ENCODE measurements at regions not wholly inside any gene's neighbourhood (a gene's known extent, or its start where the extent isn't known, plus 50 kb on each side); places are given as distances from the start of the nearest gene placed in this dataset.
A peak's percentile ranks its signal among the peaks of the same experiment; 100 is the strongest.

DNA sequence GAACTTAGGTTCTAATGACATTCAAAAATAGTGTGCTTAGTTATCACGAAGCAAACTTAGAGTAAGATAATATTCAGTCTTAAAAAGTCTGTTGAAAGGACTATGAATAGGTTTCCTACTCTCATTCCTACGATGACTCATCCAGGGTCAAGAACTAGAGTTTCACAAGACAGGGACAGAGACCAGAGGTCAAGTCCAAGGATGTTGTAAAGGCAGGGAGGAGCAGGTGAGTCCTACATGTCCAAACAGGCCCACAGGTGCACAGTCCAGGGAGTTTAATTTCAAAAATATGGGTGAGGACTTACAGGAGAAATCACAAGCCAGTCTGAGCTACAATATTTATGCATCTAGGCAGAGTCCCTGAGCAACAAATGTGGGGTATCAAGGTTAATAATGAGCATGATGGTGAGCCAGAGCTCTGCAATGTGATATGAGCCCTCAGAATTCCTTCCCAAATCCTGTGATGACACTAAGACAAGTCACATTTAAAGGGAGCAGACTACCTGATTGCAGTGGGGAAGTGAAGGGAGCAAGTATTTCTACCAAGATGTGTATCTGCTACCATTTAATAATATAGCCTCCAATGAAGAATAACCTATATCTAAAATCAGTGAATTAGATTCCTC, 100.0 kb upstream of the NRIP1 start (continued):
- no peak for TF ChIP-seq HIC2 (CRISPR knock-in tag; IDR thresholded peaks at IDR 0.05; ENCODE audit: low read depth)
- TF ChIP-seq SOX6 (IDR thresholded peaks at IDR 0.05): no peak
- TF ChIP-seq SOX6 (CRISPR knock-in tag; IDR thresholded peaks at IDR 0.05): peak; percentile 69; the same call in 1 of the 2 replicates
- TF ChIP-seq CREM (IDR thresholded peaks at IDR 0.05): peak; percentile 54; the same call in 1 of the 2 replicates
- TF ChIP-seq CREM (CRISPR knock-in tag; IDR thresholded peaks at IDR 0.05): no peak
- TF ChIP-seq ZNF547 (CRISPR knock-in tag; IDR thresholded peaks at IDR 0.05): no peak
- no peak for TF ChIP-seq MED13 (CRISPR knock-in tag; IDR thresholded peaks at IDR 0.05)
- no peak for TF ChIP-seq ZNF362 (CRISPR knock-in tag; IDR thresholded peaks at IDR 0.05; ENCODE audit: borderline replicate concordance)
- no peak for TF ChIP-seq ZFP36 (IDR thresholded peaks at IDR 0.05; ENCODE audit: borderline replicate concordance, low read depth, low read length, partially characterized antibody)
- peak; percentile 59; the same call in 1 of the 2 replicates for TF ChIP-seq ZNF12 (CRISPR knock-in tag; IDR thresholded peaks at IDR 0.05)
- TF ChIP-seq, protein P1, sequence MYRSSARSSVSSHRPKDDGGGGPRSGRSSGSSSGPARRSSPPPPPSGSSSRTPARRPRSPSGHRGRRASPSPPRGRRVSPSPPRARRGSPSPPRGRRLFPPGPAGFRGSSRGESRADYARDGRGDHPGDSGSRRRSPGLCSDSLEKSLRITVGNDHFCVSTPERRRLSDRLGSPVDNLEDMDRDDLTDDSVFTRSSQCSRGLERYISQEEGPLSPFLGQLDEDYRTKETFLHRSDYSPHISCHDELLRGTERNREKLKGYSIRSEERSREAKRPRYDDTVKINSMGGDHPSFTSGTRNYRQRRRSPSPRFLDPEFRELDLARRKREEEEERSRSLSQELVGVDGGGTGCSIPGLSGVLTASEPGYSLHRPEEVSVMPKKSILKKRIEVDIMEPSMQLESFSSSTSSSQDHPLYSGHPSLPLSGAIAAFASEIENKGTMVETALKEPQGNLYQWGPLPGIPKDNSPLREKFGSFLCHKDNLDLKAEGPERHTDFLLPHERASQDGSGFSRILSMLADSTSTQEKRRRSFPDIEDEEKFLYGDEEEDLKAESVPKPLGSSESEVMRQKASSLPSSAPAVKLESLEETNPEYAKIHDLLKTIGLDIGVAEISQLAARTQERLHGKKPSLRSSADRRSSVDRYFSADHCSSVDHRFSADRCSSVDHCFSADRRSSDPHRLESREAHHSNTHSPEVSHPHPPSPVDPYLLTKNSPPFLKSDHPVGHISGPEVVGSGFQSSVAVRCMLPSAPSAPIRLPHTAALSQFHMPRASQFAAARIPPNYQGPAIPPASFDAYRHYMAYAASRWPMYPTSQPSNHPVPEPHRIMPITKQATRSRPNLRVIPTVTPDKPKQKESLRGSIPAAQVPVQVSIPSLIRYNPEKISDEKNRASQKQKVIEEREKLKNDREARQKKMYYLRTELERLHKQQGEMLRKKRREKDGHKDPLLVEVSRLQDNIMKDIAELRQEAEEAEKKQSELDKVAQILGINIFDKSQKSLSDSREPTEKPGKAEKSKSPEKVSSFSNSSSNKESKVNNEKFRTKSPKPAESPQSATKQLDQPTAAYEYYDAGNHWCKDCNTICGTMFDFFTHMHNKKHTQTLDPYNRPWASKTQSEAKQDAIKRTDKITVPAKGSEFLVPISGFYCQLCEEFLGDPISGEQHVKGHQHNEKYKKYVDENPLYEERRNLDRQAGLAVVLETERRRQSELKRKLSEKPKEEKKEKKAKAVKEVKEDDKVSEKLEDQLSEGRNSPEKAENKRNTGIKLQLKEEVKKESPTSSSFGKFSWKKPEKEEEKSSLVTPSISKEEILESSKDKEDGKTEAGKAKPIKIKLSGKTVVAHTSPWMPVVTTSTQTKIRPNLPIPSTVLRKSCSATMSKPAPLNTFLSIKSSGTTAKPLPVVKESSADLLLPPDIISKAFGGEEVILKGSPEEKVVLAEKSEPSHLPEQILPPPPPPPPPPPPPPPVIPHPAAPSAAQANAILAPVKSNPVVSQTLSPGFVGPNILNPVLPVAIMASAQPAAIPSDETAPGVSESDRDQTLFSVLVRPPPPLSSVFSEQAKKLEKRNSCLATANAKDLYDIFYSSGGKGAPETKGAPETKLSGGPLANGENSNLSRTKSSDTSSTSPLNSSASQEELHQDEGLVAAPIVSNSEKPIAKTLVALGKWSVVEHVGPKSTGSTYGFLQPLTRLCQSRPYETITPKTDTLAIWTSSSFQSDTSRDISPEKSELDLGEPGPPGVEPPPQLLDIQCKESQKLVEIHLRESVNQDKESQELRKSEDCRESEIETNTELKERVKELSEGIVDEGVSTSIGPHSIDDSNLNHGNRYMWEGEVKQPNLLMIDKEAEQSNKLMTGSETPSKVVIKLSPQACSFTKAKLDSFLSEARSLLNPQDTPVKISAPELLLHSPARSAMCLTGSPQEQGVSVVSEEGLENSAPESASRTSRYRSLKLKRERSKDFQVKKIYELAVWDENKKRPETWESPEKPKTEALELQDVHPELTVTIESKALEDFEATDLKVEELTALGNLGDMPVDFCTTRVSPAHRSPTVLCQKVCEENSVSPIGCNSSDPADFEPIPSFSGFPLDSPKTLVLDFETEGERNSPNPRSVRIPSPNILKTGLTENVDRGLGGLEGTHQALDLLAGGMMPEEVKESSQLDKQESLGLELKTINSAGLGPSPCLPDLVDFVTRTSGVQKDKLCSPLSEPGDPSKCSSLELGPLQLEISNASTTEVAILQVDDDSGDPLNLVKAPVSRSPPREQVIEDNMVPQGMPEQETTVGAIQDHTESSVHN (CRISPR knock-in tag; IDR thresholded peaks at IDR 0.05): no peak
- no peak for TF ChIP-seq NFYC (CRISPR knock-in tag; IDR thresholded peaks at IDR 0.05)
- peak; percentile 89 for TF ChIP-seq TP53 (CRISPR knock-in tag; conservative IDR thresholded peaks at IDR 0.05)
- TF ChIP-seq ZNF674 (CRISPR knock-in tag; IDR thresholded peaks at IDR 0.05; ENCODE audit: low read depth): no peak
- TF ChIP-seq ZFYVE20 (CRISPR knock-in tag; IDR thresholded peaks at IDR 0.05; ENCODE audit: borderline replicate concordance, low read depth): no peak
- no peak for TF ChIP-seq KAT7 (CRISPR knock-in tag; IDR thresholded peaks at IDR 0.05; ENCODE audit: borderline replicate concordance)
- no peak for TF ChIP-seq KLF11 (CRISPR knock-in tag; IDR thresholded peaks at IDR 0.05)
- no peak for TF ChIP-seq MATR3 (CRISPR knock-in tag; IDR thresholded peaks at IDR 0.05)
- TF ChIP-seq SP2 (CRISPR knock-in tag; IDR thresholded peaks at IDR 0.05): no peak
- no peak for TF ChIP-seq ZNF563 (CRISPR knock-in tag; IDR thresholded peaks at IDR 0.05)
